LNCAP (cell line): ENCODE measurements at regions not wholly inside any gene's neighbourhood (a gene's known extent, or its start where the extent isn't known, plus 50 kb on each side); places are given as distances from the start of the nearest gene placed in this dataset.

Experiments
- TF ChIP-seq, protein P1 (sequence below): fragments of 450-650 bp; IDR thresholded peaks from 2 replicates; pipeline ENCODE4 v1.5.1; 2017; ENCODE audit warnings: mild to moderate bottlenecking

- TF ChIP-seq, protein P1, sequence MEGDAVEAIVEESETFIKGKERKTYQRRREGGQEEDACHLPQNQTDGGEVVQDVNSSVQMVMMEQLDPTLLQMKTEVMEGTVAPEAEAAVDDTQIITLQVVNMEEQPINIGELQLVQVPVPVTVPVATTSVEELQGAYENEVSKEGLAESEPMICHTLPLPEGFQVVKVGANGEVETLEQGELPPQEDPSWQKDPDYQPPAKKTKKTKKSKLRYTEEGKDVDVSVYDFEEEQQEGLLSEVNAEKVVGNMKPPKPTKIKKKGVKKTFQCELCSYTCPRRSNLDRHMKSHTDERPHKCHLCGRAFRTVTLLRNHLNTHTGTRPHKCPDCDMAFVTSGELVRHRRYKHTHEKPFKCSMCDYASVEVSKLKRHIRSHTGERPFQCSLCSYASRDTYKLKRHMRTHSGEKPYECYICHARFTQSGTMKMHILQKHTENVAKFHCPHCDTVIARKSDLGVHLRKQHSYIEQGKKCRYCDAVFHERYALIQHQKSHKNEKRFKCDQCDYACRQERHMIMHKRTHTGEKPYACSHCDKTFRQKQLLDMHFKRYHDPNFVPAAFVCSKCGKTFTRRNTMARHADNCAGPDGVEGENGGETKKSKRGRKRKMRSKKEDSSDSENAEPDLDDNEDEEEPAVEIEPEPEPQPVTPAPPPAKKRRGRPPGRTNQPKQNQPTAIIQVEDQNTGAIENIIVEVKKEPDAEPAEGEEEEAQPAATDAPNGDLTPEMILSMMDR = no peak
Observed at GRCh38 chr7:66497346-66497745, 131.3 kb upstream of the KCTD7 start.

GRCh38 chr7:66500087-66500486 is 128.6 kb upstream of the KCTD7 start:
- TF ChIP-seq, protein P1 = no peak

- TF ChIP-seq, protein P1 = no peak
Observed at GRCh38 chr7:66502230-66503035, 126.2 kb upstream of the KCTD7 start.

GRCh38 chr7:66503036-66503370 is 125.7 kb upstream of the KCTD7 start:
- TF ChIP-seq, protein P1 = no peak

DNA sequence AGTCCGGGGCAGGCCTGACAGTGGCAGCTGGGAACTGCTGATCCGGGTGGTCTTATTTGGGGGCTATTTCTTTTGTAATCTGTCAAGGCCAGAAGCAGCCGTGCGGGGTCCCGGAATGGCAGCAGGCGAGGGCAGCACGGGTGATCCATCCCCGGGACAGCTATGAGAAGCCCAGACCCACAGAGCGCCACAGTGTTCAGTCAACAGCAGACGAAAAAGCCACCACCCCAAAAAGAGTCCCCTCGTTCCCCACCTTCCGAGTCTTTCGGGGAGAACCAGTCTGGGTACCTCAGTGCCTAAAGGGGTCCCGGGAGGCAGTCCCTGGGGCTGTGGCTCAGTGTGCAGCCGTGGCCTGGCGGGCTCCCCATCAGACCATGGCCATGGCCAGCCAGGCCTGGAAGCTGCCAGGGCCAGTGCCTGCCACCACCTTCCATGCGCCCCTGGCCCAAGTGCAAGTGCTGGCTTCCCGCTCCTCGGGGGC is 125.1 kb upstream of the KCTD7 start:
- TF ChIP-seq, protein P1 = no peak

DNA sequence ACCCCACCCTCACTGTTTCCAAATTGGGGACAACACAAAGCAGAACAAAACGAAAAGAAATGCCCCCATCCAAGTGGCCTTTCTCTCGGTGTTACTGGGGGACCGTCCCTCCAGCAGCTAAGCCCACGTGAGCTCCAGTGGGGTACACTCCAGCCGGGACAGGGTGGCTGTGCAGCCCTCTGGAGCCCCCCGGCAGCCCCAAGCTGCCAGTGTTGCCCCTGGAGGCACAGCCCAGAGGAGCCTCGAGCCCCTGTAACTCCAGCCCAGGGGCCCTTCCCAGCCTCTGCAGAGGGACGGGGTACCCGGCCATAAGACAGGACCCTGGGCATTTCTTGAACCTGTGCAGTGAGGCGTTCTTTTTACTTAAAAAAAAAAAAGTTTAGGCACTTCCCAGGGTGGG is 124.5 kb upstream of the KCTD7 start:
- TF ChIP-seq, protein P1 = no peak

GRCh38 chr7:66505009-66505408 is 123.7 kb upstream of the KCTD7 start:
- TF ChIP-seq, protein P1 = no peak
